Osteocyte (in vitro differentiated cells): ENCODE measurements at regions not wholly inside any gene's neighbourhood (a gene's known extent, or its start where the extent isn't known, plus 50 kb on each side); places are given as distances from the start of the nearest gene placed in this dataset.

ENCODE experiments used
- DNase-seq: peaks from one replicate; pipeline ENCODE4 v3.0.0; 2021; ENCODE audit warnings: mixed read lengths; ENCODE audit not compliant: unreplicated experiment; ENCODE audit errors: extremely low spot score
- H3K27ac Mint-ChIP-seq: one replicate; pipeline ENCODE4 v1.8.0; 2021; ENCODE audit warnings: mild to moderate bottlenecking, mixed read lengths; ENCODE audit not compliant: unreplicated experiment
- H3K27me3 Mint-ChIP-seq: one replicate; pipeline ENCODE4 v1.8.0; 2021; ENCODE audit warnings: mixed read lengths; ENCODE audit not compliant: unreplicated experiment
- H3K36me3 Mint-ChIP-seq: one replicate; pipeline ENCODE4 v1.8.0; 2021; ENCODE audit warnings: mixed read lengths; ENCODE audit not compliant: unreplicated experiment
- H3K4me1 Mint-ChIP-seq: one replicate; pipeline ENCODE4 v1.8.0; 2021; ENCODE audit warnings: mixed read lengths; ENCODE audit not compliant: unreplicated experiment
- H3K4me3 Mint-ChIP-seq: one replicate; pipeline ENCODE4 v1.8.0; 2021; ENCODE audit warnings: mild to moderate bottlenecking, moderate library complexity, mixed read lengths; ENCODE audit not compliant: unreplicated experiment
- H3K9me3 Mint-ChIP-seq: one replicate; pipeline ENCODE4 v1.8.0; 2021; ENCODE audit warnings: mixed read lengths; ENCODE audit not compliant: unreplicated experiment
- TF ChIP-seq, protein P1 (sequence below): fragments of 200-600 bp; sonication (generic); IDR thresholded peaks from 2 replicates; pipeline ENCODE4 v1.5.0; 2021; ENCODE audit warnings: antibody characterized with exemption, mild to moderate bottlenecking, moderate library complexity

DNA sequence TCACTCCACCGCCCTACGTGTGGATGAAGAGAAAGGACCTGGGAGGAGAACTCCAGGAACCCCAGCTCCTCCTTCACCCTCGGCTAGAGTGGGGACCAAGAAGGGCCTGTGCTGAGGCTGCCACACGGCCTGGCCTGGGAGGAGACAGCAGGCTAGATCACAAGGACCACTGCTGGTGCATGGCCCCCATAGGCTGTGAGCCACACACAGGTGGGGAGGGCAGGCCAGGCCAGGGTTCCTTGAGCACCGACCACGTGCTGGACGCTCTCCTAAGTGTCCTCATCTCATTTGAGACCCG lies 1392.4 kb downstream of the TBC1D22A start:
- Mint-ChIP-seq H3K4me1 (no peaks in the 10 kb centered on the region), H3K9me3 (peaks cover 12% of the 10 kb centered on the region), H3K36me3 (no peaks in the 10 kb centered on the region), H3K27ac (no peak overlapping the region), H3K27me3 (no peaks in the 10 kb centered on the region), H3K4me3 (no peak overlapping the region)
- DNase-seq = no peak
- TF ChIP-seq, protein P1, sequence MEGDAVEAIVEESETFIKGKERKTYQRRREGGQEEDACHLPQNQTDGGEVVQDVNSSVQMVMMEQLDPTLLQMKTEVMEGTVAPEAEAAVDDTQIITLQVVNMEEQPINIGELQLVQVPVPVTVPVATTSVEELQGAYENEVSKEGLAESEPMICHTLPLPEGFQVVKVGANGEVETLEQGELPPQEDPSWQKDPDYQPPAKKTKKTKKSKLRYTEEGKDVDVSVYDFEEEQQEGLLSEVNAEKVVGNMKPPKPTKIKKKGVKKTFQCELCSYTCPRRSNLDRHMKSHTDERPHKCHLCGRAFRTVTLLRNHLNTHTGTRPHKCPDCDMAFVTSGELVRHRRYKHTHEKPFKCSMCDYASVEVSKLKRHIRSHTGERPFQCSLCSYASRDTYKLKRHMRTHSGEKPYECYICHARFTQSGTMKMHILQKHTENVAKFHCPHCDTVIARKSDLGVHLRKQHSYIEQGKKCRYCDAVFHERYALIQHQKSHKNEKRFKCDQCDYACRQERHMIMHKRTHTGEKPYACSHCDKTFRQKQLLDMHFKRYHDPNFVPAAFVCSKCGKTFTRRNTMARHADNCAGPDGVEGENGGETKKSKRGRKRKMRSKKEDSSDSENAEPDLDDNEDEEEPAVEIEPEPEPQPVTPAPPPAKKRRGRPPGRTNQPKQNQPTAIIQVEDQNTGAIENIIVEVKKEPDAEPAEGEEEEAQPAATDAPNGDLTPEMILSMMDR = no peak

DNA sequence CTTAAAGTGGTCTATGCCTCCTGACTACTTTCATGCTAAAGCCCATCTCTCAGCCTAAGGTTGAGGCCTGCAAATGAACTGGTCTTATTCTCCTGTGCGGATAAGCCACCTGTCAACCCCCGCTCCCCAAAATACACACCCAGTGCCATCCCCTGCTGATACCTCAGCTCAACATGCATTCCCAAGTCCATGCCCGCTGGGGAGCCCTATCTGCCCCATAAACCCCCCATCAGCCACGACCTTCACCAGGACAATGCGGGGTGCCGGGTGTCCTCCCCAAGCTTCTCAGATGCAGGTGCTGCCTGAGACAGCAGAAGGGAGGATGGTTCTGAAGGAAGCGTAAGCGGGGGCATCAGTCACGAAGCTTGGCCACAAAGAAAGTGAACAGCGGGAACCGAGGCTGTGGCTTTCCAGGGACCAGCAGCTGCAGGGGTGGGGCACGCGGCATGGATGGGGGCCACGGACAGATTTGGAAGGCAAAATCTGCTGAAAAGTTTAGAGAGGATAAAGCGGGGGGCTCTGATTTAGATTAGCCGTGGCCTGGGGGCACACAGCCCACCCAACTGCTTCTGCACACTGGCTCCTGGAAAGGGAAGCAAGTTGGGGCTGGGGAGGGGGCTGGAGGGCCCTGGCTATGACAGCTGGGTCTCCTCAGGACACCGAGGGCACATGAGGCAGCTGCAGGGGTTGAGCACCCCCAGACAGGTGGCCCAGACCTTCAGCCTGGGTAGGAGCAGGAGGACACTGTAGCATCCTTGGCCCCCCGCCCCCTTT lies 1391.9 kb downstream of the TBC1D22A start:
- H3K9me3 Mint-ChIP-seq = peaks cover 10% of the 10 kb centered on the region
- no peaks in the 10 kb centered on the region for H3K27me3 Mint-ChIP-seq
- H3K4me3 Mint-ChIP-seq = no peak overlapping the region
- H3K27ac Mint-ChIP-seq = no peak overlapping the region
- no peak for DNase-seq
- TF ChIP-seq, protein P1 = no peak
- H3K36me3 Mint-ChIP-seq = no peaks in the 10 kb centered on the region
- H3K4me1 Mint-ChIP-seq = no peaks in the 10 kb centered on the region

DNA sequence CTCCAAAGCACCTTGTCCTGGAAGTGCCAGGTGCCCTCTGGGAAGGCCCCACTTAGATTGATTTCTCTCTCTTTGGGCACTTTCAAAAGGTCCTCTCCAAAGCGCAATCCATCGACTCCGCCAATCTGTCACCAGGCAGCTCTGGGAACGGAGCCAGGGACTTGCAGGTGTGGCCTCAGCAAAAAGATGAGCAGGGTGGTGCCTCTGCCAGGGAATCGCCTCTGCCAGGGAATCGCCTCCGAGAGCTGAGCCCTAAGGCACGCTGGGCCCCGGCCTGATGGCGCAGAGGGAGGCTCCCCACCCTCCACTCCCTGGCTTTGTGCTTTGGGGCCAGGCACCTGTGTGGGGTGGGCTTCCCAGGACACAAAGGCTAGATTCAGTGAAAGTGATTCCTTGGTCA lies 1391.3 kb downstream of the TBC1D22A start:
- TF ChIP-seq, protein P1 = no peak
- Mint-ChIP-seq H3K4me3 (no peak overlapping the region), H3K27ac (no peak overlapping the region), H3K36me3 (no peaks in the 10 kb centered on the region), H3K9me3 (peaks cover 5% of the 10 kb centered on the region), H3K27me3 (no peaks in the 10 kb centered on the region), H3K4me1 (no peaks in the 10 kb centered on the region)
- DNase-seq = no peak

DNA sequence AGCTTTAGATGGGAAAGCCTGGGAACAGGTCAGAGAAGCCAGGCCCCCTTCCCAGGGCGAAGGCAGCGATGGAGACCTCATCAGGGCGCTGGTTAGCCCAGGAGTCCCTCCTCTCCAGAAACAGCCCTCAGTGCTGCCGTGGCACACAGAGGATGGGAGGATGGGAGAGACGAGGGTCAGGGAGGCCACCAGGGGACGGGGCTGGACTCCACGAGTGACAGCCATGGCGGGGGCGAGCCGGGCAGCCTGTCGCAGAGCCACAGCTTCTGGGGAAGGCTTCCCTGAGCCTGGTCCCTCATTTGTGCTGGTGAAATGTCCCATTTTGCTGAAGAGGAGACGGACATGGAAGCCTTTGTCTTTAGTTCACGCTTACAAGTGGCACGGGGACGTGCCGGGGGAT lies 1390.5 kb downstream of the TBC1D22A start:
- Mint-ChIP-seq H3K36me3 (no peaks in the 10 kb centered on the region), H3K27me3 (no peaks in the 10 kb centered on the region), H3K9me3 (peaks cover 5% of the 10 kb centered on the region), H3K4me3 (no peak overlapping the region), H3K4me1 (no peaks in the 10 kb centered on the region), H3K27ac (no peak overlapping the region)
- no peak for DNase-seq
- TF ChIP-seq, protein P1 = no peak

DNA sequence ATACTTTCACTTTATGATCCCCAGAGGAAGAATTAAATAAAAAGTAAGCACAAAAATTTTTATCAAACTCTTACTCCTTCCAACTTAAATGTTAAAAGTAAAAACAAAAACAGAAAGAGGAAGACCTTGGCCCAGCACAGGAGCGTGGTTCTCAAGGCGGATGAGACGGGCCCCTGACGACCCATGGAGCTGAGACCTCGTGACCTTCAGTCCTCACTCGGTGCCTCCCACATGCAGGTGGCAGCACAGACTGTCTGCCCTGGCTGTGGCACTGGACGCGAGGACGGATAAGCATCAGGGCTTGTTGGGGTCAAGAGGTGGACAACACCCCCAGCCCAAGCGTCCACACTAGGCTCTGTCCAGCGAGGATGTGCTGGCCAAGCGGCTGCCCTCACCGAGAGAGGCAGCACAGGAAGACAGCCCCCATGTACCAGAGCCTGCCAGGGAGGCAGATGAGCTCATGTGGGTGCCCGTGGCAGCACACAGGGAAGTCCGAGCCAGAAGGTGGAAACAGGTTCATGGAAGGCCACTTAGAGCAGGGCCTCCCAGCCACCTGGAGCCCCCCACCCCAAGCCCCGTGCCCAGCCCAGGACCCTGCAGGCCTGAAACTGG lies 1389.8 kb downstream of the TBC1D22A start:
- H3K27me3 Mint-ChIP-seq = no peaks in the 10 kb centered on the region
- H3K27ac Mint-ChIP-seq = no peak overlapping the region
- TF ChIP-seq, protein P1 = no peak
- peaks cover 5% of the 10 kb centered on the region for H3K9me3 Mint-ChIP-seq
- H3K36me3 Mint-ChIP-seq = no peaks in the 10 kb centered on the region
- DNase-seq = no peak
- no peak overlapping the region for H3K4me3 Mint-ChIP-seq
- no peaks in the 10 kb centered on the region for H3K4me1 Mint-ChIP-seq
